Spleen (tissue), 7 donors: ENCODE measurements at regions not wholly inside any gene's neighbourhood (a gene's known extent, or its start where the extent isn't known, plus 50 kb on each side); places are given as distances from the start of the nearest gene placed in this dataset.

Source experiments
- CTCF ChIP-seq, 11 experiments: fragments of 200-600 bp in 7 of 11; fragments of 450-650 bp in 4 of 11; sonication (generic) in 4 of 11; IDR thresholded peaks in 8 of 11; conservative IDR thresholded peaks in 3 of 11; 1 replicate in 7 of 11; 2 replicates in 4 of 11; pipeline versions ENCODE4 v1.4.0 to v1.8.0; 2016 to 2021; ENCODE audit warnings: antibody characterized with exemption in 11 of 11, inconsistent platforms in 4 of 11, mild to moderate bottlenecking in 1 of 11
- POLR2A ChIP-seq, 3 donors: fragments of 450-650 bp; IDR thresholded peaks; one replicate each; pipeline ENCODE4 v1.5.1; 2017; ENCODE audit warnings: antibody characterized with exemption in 3 of 3, mild to moderate bottlenecking in 1 of 3
- POLR2AphosphoS5 ChIP-seq, 3 donors: sonication (generic); formaldehyde crosslinking; IDR thresholded peaks; one replicate each; pipeline ENCODE4 v1.5.1; 2017; ENCODE audit warnings: antibody characterized with exemption in 3 of 3
- donor health status: DM: no; HTN: no; CAD: no; lungs with moderate emphysema.
- donor health status: DM: no; HTN: no; CAD: no.
- donor health status: DM: no; HTN: no; CAD: no.

GRCh38 chr4:163930086-163930485, 435.6 kb downstream of the TMA16 start:
- TF ChIP-seq CTCF (IDR thresholded peaks at IDR 0.05 in 8 of 11, conservative IDR thresholded peaks at IDR 0.05 in 3 of 11), result no peak
- no peak for TF ChIP-seq POLR2A (IDR thresholded peaks at IDR 0.05)
- TF ChIP-seq POLR2AphosphoS5 (IDR thresholded peaks at IDR 0.05), result no peak
